WTC11 (cell line): ENCODE measurements at regions not wholly inside any gene's neighbourhood (a gene's known extent, or its start where the extent isn't known, plus 50 kb on each side); places are given as distances from the start of the nearest gene placed in this dataset.

Experiments used
- ATAC-seq: fragments of 200-7000 bp; cut with Tn5 transposase; 2 replicates; pipeline ENCODE4 v1.10.0; 2021; ENCODE audit warnings: mild to moderate bottlenecking, moderate library complexity
- CTCF ChIA-PET: fragments of 300-600 bp; sonication (Branson Sonifier 250); formaldehyde crosslinking; loops from one replicate; lab custom pipeline; 2021; ENCODE audit warnings: antibody characterized with exemption; lab: Charles Lee
- POLR2A ChIA-PET: fragments of 350-600 bp; sonication (Branson Sonifier 250); formaldehyde crosslinking; loops from one replicate; lab custom pipeline; 2021; ENCODE audit warnings: antibody characterized with exemption; lab: Charles Lee
- DNase-seq: peaks from one replicate; pipeline ENCODE4 v3.0.0; 2021; ENCODE audit warnings: low spot score
- H3K27ac Mint-ChIP-seq: 2 replicates; pipeline ENCODE4 v1.8.0; 2021; ENCODE audit warnings: mixed read lengths
- H3K27me3 Mint-ChIP-seq: 2 replicates; pipeline ENCODE4 v1.8.0; 2021; ENCODE audit warnings: low read depth, mild to moderate bottlenecking, moderate library complexity, mixed read lengths
- H3K36me3 Mint-ChIP-seq: 2 replicates; pipeline ENCODE4 v1.8.0; 2021; ENCODE audit warnings: mixed read lengths
- H3K4me1 Mint-ChIP-seq: 2 replicates; pipeline ENCODE4 v1.8.0; 2022; ENCODE audit warnings: mixed read lengths
- H3K4me3 Mint-ChIP-seq: 2 replicates; pipeline ENCODE4 v1.8.0; 2021; ENCODE audit warnings: mild to moderate bottlenecking, moderate library complexity, mixed read lengths
- H3K9me3 Mint-ChIP-seq: 2 replicates; pipeline ENCODE4 v1.8.0; 2021; ENCODE audit warnings: mixed read lengths
- IRF2 ChIP-seq: sonication (generic); formaldehyde crosslinking; IDR thresholded peaks from 2 replicates; pipeline ENCODE4 v1.8.0; 2022; ENCODE audit warnings: low read depth, missing genetic modification reagents, borderline replicate concordance
- JUN ChIP-seq: sonication (generic); formaldehyde crosslinking; IDR thresholded peaks from 2 replicates; pipeline ENCODE4 v1.8.0; 2023; ENCODE audit warnings: mild to moderate bottlenecking, missing genetic modification reagents
- MXD4 ChIP-seq: fragments of 250-450 bp; sonication (Bioruptor Pico); IDR thresholded peaks from 2 replicates; pipeline ENCODE4 v1.8.0; 2021; ENCODE audit warnings: mild to moderate bottlenecking, moderate library complexity, borderline replicate concordance
- MYBL2 ChIP-seq: sonication (generic); formaldehyde crosslinking; IDR thresholded peaks from 2 replicates; pipeline ENCODE4 v1.8.1; 2023; ENCODE audit warnings: mild to moderate bottlenecking, moderate library complexity, missing genetic modification reagents
- NR2C2 ChIP-seq: sonication (generic); formaldehyde crosslinking; IDR thresholded peaks from 2 replicates; pipeline ENCODE4 v1.8.0; 2022; ENCODE audit warnings: mild to moderate bottlenecking, missing genetic modification reagents
- PRRX2 ChIP-seq: fragments of 250-450 bp; sonication (Bioruptor Pico); IDR thresholded peaks from 2 replicates; pipeline ENCODE4 v1.8.0; 2021; ENCODE audit warnings: mild to moderate bottlenecking
- ZBTB21 ChIP-seq: sonication (generic); formaldehyde crosslinking; IDR thresholded peaks from 2 replicates; pipeline ENCODE4 v1.8.1; 2023; ENCODE audit warnings: mild to moderate bottlenecking, missing genetic modification reagents, borderline replicate concordance
- ZNF138 ChIP-seq: sonication (generic); formaldehyde crosslinking; conservative IDR thresholded peaks from 2 replicates; pipeline ENCODE4 v1.8.1; 2022; ENCODE audit warnings: mild to moderate bottlenecking, moderate library complexity, missing genetic modification reagents
- ZNF263 ChIP-seq: sonication (generic); formaldehyde crosslinking; IDR thresholded peaks from 2 replicates; pipeline ENCODE4 v1.8.1; 2022; ENCODE audit warnings: low read depth, mild to moderate bottlenecking, moderate library complexity, missing genetic modification reagents
- ZNF317 ChIP-seq: sonication (generic); formaldehyde crosslinking; IDR thresholded peaks from 2 replicates; pipeline ENCODE4 v1.8.1; 2023; ENCODE audit warnings: low read depth, mild to moderate bottlenecking, moderate library complexity, missing genetic modification reagents, borderline replicate concordance
- ZNF396 ChIP-seq: fragments of 250-450 bp; sonication (Bioruptor Pico); IDR thresholded peaks from 2 replicates; pipeline ENCODE4 v1.8.0; 2021; ENCODE audit warnings: mild to moderate bottlenecking, moderate library complexity, borderline replicate concordance
- TF ChIP-seq, protein P1 (sequence below): fragments of 250-450 bp; sonication (Bioruptor Pico); IDR thresholded peaks from 2 replicates; pipeline ENCODE4 v1.9.0; 2021; ENCODE audit warnings: mild to moderate bottlenecking
- TF ChIP-seq, protein P2 (sequence below): fragments of 250-450 bp; sonication (Bioruptor Pico); IDR thresholded peaks from 2 replicates; pipeline ENCODE4 v1.8.0; 2021; ENCODE audit warnings: mild to moderate bottlenecking
- TF ChIP-seq, protein P3 (sequence below): sonication (generic); formaldehyde crosslinking; IDR thresholded peaks from 2 replicates; pipeline ENCODE4 v1.8.1; 2023; ENCODE audit warnings: mild to moderate bottlenecking, missing genetic modification reagents, moderate library complexity
- TF ChIP-seq, protein P4 (sequence below): sonication (generic); formaldehyde crosslinking; IDR thresholded peaks from 2 replicates; pipeline ENCODE4 v1.8.0; 2022; ENCODE audit warnings: mild to moderate bottlenecking, missing genetic modification reagents
- TF ChIP-seq, protein P5 (sequence below): sonication (generic); formaldehyde crosslinking; IDR thresholded peaks from 2 replicates; pipeline ENCODE4 v1.8.1; 2023; ENCODE audit warnings: mild to moderate bottlenecking, missing genetic modification reagents
- TF ChIP-seq, protein P6 (sequence below): fragments of 250-450 bp; sonication (Bioruptor Pico); IDR thresholded peaks from 2 replicates; pipeline ENCODE4 v1.9.0; 2021; ENCODE audit warnings: mild to moderate bottlenecking
- TF ChIP-seq, protein P7 (sequence below): sonication (generic); formaldehyde crosslinking; IDR thresholded peaks from 2 replicates; pipeline ENCODE4 v1.8.1; 2022; ENCODE audit warnings: mild to moderate bottlenecking, missing genetic modification reagents, moderate library complexity, borderline replicate concordance
- TF ChIP-seq, protein P8 (sequence below): sonication (generic); formaldehyde crosslinking; IDR thresholded peaks from 2 replicates; pipeline ENCODE4 v1.8.0; 2022; ENCODE audit warnings: mild to moderate bottlenecking, missing genetic modification reagents
- TF ChIP-seq, protein P9 (sequence below): sonication (generic); formaldehyde crosslinking; IDR thresholded peaks from 2 replicates; pipeline ENCODE4 v1.8.1; 2022; ENCODE audit warnings: mild to moderate bottlenecking, moderate library complexity, missing genetic modification reagents

DNA sequence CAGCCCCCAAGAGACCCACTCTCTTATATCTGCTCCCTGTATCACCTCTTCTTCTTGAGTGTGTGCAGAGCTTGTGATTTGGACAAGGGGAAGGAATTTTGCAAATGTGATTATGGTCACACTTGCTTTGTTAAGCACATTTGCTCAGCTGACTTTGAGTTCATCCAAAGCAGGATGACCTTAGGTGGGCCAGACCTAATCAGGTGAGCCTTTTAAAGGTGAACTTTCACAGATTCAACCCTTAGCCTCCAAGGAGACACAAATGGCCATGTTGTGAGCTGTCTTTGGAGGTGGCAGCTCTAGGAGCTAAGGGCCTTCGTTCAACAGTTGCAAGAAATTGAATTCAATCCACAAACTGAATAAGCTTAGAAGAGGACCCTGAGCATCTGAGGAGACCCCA is 147.8 kb downstream of the DEFB131A start:
- ChIA-PET POLR2A (no interaction called here), CTCF (no interaction called here)
- no peak for ATAC-seq
- H3K4me3 Mint-ChIP-seq = no peak overlapping the region
- H3K27ac Mint-ChIP-seq = no peak overlapping the region
- peaks cover 3% of the 10 kb centered on the region; the same call in 1 of the 2 replicates for H3K27me3 Mint-ChIP-seq
- peaks cover 26% of the 10 kb centered on the region for H3K36me3 Mint-ChIP-seq
- peaks cover 28% of the 10 kb centered on the region for H3K9me3 Mint-ChIP-seq
- H3K4me1 Mint-ChIP-seq = no peaks in the 10 kb centered on the region
- no peak for DNase-seq
- TF ChIP-seq, protein P1, sequence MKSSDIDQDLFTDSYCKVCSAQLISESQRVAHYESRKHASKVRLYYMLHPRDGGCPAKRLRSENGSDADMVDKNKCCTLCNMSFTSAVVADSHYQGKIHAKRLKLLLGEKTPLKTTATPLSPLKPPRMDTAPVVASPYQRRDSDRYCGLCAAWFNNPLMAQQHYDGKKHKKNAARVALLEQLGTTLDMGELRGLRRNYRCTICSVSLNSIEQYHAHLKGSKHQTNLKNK (CRISPR knock-in tag) = no peak
- TF ChIP-seq PRRX2 (CRISPR knock-in tag) (no peak), ZNF317 (no peak), ZBTB21 (CRISPR knock-in tag) (no peak), ZNF396 (CRISPR knock-in tag) (no peak)

DNA sequence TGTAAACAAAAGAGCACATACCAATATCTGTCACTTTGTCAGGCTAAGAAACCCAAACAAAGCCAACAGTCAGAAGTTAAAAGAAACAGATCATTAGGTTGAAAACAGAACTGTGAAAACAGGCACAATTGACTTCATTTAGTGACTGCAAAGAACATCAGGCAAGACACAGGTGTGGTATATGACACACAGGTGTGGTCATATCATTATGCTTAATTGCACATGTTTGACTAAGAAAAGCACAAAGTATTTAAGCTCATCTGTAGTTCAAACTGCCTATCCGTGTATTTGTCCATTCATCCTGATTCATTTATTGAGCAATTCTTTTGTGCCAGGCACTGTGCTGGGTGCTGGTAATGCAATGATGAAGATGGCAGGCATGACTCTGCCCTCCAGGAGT is 150.7 kb downstream of the DEFB131A start:
- Mint-ChIP-seq H3K36me3 (peaks cover 35% of the 10 kb centered on the region), H3K27me3 (peaks cover 3% of the 10 kb centered on the region; the same call in 1 of the 2 replicates), H3K4me3 (no peak overlapping the region), H3K27ac (no peak overlapping the region), H3K9me3 (peaks cover 47% of the 10 kb centered on the region), H3K4me1 (peaks cover 6% of the 10 kb centered on the region)
- ChIA-PET POLR2A (no interaction called here), CTCF (no interaction called here)
- ATAC-seq (no peak), DNase-seq (no peak)
- TF ChIP-seq, protein P2, sequence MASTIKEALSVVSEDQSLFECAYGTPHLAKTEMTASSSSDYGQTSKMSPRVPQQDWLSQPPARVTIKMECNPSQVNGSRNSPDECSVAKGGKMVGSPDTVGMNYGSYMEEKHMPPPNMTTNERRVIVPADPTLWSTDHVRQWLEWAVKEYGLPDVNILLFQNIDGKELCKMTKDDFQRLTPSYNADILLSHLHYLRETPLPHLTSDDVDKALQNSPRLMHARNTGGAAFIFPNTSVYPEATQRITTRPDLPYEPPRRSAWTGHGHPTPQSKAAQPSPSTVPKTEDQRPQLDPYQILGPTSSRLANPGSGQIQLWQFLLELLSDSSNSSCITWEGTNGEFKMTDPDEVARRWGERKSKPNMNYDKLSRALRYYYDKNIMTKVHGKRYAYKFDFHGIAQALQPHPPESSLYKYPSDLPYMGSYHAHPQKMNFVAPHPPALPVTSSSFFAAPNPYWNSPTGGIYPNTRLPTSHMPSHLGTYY (CRISPR knock-in tag) = no peak
- TF ChIP-seq ZNF138 (CRISPR knock-in tag) (no peak), IRF2 (CRISPR knock-in tag) (no peak), ZNF263 (CRISPR knock-in tag) (no peak), MYBL2 (CRISPR knock-in tag) (no peak), ZNF396 (CRISPR knock-in tag) (no peak), MXD4 (CRISPR knock-in tag) (no peak), NR2C2 (CRISPR knock-in tag) (no peak), JUN (CRISPR knock-in tag) (no peak)
- TF ChIP-seq, protein P3, sequence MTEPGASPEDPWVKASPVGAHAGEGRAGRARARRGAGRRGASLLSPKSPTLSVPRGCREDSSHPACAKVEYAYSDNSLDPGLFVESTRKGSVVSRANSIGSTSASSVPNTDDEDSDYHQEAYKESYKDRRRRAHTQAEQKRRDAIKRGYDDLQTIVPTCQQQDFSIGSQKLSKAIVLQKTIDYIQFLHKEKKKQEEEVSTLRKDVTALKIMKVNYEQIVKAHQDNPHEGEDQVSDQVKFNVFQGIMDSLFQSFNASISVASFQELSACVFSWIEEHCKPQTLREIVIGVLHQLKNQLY = no peak
- TF ChIP-seq, protein P4, sequence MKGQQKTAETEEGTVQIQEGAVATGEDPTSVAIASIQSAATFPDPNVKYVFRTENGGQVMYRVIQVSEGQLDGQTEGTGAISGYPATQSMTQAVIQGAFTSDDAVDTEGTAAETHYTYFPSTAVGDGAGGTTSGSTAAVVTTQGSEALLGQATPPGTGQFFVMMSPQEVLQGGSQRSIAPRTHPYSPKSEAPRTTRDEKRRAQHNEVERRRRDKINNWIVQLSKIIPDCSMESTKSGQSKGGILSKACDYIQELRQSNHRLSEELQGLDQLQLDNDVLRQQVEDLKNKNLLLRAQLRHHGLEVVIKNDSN = no peak
- TF ChIP-seq, protein P5, sequence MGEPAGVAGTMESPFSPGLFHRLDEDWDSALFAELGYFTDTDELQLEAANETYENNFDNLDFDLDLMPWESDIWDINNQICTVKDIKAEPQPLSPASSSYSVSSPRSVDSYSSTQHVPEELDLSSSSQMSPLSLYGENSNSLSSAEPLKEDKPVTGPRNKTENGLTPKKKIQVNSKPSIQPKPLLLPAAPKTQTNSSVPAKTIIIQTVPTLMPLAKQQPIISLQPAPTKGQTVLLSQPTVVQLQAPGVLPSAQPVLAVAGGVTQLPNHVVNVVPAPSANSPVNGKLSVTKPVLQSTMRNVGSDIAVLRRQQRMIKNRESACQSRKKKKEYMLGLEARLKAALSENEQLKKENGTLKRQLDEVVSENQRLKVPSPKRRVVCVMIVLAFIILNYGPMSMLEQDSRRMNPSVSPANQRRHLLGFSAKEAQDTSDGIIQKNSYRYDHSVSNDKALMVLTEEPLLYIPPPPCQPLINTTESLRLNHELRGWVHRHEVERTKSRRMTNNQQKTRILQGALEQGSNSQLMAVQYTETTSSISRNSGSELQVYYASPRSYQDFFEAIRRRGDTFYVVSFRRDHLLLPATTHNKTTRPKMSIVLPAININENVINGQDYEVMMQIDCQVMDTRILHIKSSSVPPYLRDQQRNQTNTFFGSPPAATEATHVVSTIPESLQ (CRISPR knock-in tag) = no peak
- TF ChIP-seq, protein P6, sequence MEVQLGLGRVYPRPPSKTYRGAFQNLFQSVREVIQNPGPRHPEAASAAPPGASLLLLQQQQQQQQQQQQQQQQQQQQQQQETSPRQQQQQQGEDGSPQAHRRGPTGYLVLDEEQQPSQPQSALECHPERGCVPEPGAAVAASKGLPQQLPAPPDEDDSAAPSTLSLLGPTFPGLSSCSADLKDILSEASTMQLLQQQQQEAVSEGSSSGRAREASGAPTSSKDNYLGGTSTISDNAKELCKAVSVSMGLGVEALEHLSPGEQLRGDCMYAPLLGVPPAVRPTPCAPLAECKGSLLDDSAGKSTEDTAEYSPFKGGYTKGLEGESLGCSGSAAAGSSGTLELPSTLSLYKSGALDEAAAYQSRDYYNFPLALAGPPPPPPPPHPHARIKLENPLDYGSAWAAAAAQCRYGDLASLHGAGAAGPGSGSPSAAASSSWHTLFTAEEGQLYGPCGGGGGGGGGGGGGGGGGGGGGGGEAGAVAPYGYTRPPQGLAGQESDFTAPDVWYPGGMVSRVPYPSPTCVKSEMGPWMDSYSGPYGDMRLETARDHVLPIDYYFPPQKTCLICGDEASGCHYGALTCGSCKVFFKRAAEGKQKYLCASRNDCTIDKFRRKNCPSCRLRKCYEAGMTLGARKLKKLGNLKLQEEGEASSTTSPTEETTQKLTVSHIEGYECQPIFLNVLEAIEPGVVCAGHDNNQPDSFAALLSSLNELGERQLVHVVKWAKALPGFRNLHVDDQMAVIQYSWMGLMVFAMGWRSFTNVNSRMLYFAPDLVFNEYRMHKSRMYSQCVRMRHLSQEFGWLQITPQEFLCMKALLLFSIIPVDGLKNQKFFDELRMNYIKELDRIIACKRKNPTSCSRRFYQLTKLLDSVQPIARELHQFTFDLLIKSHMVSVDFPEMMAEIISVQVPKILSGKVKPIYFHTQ (CRISPR knock-in tag) = no peak
- TF ChIP-seq, protein P1 (CRISPR knock-in tag) = no peak
- TF ChIP-seq, protein P7, sequence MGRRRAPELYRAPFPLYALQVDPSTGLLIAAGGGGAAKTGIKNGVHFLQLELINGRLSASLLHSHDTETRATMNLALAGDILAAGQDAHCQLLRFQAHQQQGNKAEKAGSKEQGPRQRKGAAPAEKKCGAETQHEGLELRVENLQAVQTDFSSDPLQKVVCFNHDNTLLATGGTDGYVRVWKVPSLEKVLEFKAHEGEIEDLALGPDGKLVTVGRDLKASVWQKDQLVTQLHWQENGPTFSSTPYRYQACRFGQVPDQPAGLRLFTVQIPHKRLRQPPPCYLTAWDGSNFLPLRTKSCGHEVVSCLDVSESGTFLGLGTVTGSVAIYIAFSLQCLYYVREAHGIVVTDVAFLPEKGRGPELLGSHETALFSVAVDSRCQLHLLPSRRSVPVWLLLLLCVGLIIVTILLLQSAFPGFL (CRISPR knock-in tag) = no peak
- TF ChIP-seq, protein P8, sequence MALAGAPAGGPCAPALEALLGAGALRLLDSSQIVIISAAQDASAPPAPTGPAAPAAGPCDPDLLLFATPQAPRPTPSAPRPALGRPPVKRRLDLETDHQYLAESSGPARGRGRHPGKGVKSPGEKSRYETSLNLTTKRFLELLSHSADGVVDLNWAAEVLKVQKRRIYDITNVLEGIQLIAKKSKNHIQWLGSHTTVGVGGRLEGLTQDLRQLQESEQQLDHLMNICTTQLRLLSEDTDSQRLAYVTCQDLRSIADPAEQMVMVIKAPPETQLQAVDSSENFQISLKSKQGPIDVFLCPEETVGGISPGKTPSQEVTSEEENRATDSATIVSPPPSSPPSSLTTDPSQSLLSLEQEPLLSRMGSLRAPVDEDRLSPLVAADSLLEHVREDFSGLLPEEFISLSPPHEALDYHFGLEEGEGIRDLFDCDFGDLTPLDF (CRISPR knock-in tag) = no peak
- TF ChIP-seq, protein P9, sequence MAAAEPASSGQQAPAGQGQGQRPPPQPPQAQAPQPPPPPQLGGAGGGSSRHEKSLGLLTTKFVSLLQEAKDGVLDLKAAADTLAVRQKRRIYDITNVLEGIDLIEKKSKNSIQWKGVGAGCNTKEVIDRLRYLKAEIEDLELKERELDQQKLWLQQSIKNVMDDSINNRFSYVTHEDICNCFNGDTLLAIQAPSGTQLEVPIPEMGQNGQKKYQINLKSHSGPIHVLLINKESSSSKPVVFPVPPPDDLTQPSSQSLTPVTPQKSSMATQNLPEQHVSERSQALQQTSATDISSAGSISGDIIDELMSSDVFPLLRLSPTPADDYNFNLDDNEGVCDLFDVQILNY (CRISPR knock-in tag) = no peak
